ENCODE measurements at regions not wholly inside any gene's neighbourhood (a gene's known extent, or its start where the extent isn't known, plus 50 kb on each side); places are given as distances from the start of the nearest gene placed in this dataset.

- no peak overlapping the region for H3K27ac ChIP-seq (ENCODE audit: low read depth, low read length)
- H3K9me2 ChIP-seq (replicated peaks; ENCODE audit: control insufficient read depth, low read length) = no peaks in the 10 kb centered on the region
- no peaks in the 10 kb centered on the region for H3K9me3 ChIP-seq (ENCODE audit: control insufficient read depth, insufficient read depth, low read length)
- no peaks in the 10 kb centered on the region for H3K36me3 ChIP-seq (ENCODE audit: control insufficient read depth, low read length)
- H3K4me1 ChIP-seq (ENCODE audit: control insufficient read depth, low read length) = no peaks in the 10 kb centered on the region
- no peaks in the 10 kb centered on the region for H3K79me2 ChIP-seq (ENCODE audit: control insufficient read depth, low read length)
- no peaks in the 10 kb centered on the region for H3F3A ChIP-seq (ENCODE audit: control insufficient read depth, insufficient read depth)
- H3K4me3 ChIP-seq (ENCODE audit: low read length) = no peak overlapping the region
- TF ChIP-seq CTCF (IDR thresholded peaks at IDR 0.05; ENCODE audit: low read depth, low read length, poor library complexity, severe bottlenecking) = no peak
- H3K4me2 ChIP-seq (ENCODE audit: low read length) = no peak overlapping the region
- H4K20me1 ChIP-seq (ENCODE audit: control insufficient read depth, insufficient read depth, low read depth, low read length) = no peaks in the 10 kb centered on the region
- H3K27me3 ChIP-seq (ENCODE audit: control insufficient read depth, low read length) = no peaks in the 10 kb centered on the region
Measured at GRCh38 chr1:195202241-195202640, 1406.0 kb downstream of the KCNT2 start.

GRCh38 chr1:195200772-195201171 lies 1407.5 kb downstream of the KCNT2 start:
- Histone ChIP-seq H3K36me3 (ENCODE audit: control insufficient read depth, low read length) (no peaks in the 10 kb centered on the region), H3K9me3 (ENCODE audit: control insufficient read depth, insufficient read depth, low read length) (no peaks in the 10 kb centered on the region), H3K4me2 (ENCODE audit: low read length) (no peak overlapping the region), H4K20me1 (ENCODE audit: control insufficient read depth, insufficient read depth, low read depth, low read length) (no peaks in the 10 kb centered on the region), H3K4me3 (ENCODE audit: low read length) (no peak overlapping the region), H3K4me1 (ENCODE audit: control insufficient read depth, low read length) (peaks cover 5% of the 10 kb centered on the region), H3F3A (ENCODE audit: control insufficient read depth, insufficient read depth) (no peaks in the 10 kb centered on the region), H3K27me3 (ENCODE audit: control insufficient read depth, low read length) (no peaks in the 10 kb centered on the region), H3K9me2 (replicated peaks; ENCODE audit: control insufficient read depth, low read length) (no peaks in the 10 kb centered on the region), H3K79me2 (ENCODE audit: control insufficient read depth, low read length) (no peaks in the 10 kb centered on the region), H3K27ac (ENCODE audit: low read depth, low read length) (no peak overlapping the region)
- no peak for TF ChIP-seq CTCF (IDR thresholded peaks at IDR 0.05; ENCODE audit: low read depth, low read length, poor library complexity, severe bottlenecking)
- TF ChIP-seq EZH2phosphoT487 (IDR thresholded peaks at IDR 0.05; ENCODE audit: borderline replicate concordance, low read length) = no peak

GRCh38 chr1:195197116-195197515 lies 1411.1 kb downstream of the KCNT2 start:
- Histone ChIP-seq H3K79me2 (ENCODE audit: control insufficient read depth, low read length) (no peaks in the 10 kb centered on the region), H3F3A (ENCODE audit: control insufficient read depth, insufficient read depth) (no peaks in the 10 kb centered on the region), H4K20me1 (ENCODE audit: control insufficient read depth, insufficient read depth, low read depth, low read length) (no peaks in the 10 kb centered on the region), H3K27ac (ENCODE audit: low read depth, low read length) (no peak overlapping the region), H3K4me1 (ENCODE audit: control insufficient read depth, low read length) (peaks cover 12% of the 10 kb centered on the region), H3K27me3 (ENCODE audit: control insufficient read depth, low read length) (no peaks in the 10 kb centered on the region), H3K36me3 (ENCODE audit: control insufficient read depth, low read length) (no peaks in the 10 kb centered on the region), H3K4me3 (ENCODE audit: low read length) (no peak overlapping the region), H3K4me2 (ENCODE audit: low read length) (no peak overlapping the region), H3K9me3 (ENCODE audit: control insufficient read depth, insufficient read depth, low read length) (no peaks in the 10 kb centered on the region), H3K9me2 (replicated peaks; ENCODE audit: control insufficient read depth, low read length) (no peaks in the 10 kb centered on the region)
- TF ChIP-seq CTCF (IDR thresholded peaks at IDR 0.05; ENCODE audit: low read depth, low read length, poor library complexity, severe bottlenecking) = no peak
- no peak for TF ChIP-seq EZH2phosphoT487 (IDR thresholded peaks at IDR 0.05; ENCODE audit: borderline replicate concordance, low read length)
